AG10803 (cell line): ENCODE measurements at regions not wholly inside any gene's neighbourhood (a gene's known extent, or its start where the extent isn't known, plus 50 kb on each side); places are given as distances from the start of the nearest gene placed in this dataset.

ENCODE experiments used
- DNase-seq: peaks from one replicate; pipeline ENCODE4 v3.0.0; 2010; ENCODE audit warnings: low read depth
- H3K4me3 ChIP-seq: 2 replicates; pipeline ENCODE4 v1.5.1; 2011; ENCODE audit warnings: mild to moderate bottlenecking, low read length, control low read depth
- CTCF ChIP-seq: conservative IDR thresholded peaks from 2 replicates; pipeline ENCODE4 v1.5.1; 2011; ENCODE audit warnings: mild to moderate bottlenecking, low read length, control low read depth, inconsistent platforms

DNA sequence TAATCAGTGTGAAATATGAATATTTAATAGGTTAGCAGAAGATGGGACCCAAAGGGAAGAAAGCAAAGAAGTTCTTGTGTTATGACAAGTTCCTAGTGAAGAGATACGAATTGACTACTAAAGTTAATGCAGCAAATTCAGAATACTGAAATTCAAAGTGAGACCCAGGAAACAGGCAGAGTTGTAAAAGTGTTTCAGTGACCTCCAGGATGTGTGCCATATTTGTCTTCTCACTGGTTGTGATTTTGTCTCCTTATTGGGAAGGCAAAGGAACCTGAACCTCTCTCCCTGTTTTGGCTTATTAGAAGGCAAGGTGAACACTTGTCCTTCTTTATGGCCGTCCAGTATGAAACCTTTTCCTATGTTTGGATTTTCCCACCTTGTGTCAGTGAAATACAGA, 51.8 kb upstream of the DTNBP1 start:
- no peak for TF ChIP-seq CTCF
- no peak for DNase-seq

GRCh38 chr6:15713325-15713724, 50.5 kb upstream of the DTNBP1 start:
- no peak overlapping the region for H3K4me3 ChIP-seq
- no peak for DNase-seq
- TF ChIP-seq CTCF, result no peak

More for the DNA sequence above, 51.8 kb upstream of the DTNBP1 start:
- H3K4me3 ChIP-seq, result no peak overlapping the region

GRCh38 chr6:15712797-15713196, 50.0 kb upstream of the DTNBP1 start:
- no peak overlapping the region for H3K4me3 ChIP-seq
- no peak for TF ChIP-seq CTCF
- peak; percentile 5 for DNase-seq
